Fibroblast of skin of back (primary cell): ENCODE measurements at regions not wholly inside any gene's neighbourhood (a gene's known extent, or its start where the extent isn't known, plus 50 kb on each side); places are given as distances from the start of the nearest gene placed in this dataset.

Experiments used
- DNase-seq: peaks from one replicate; pipeline ENCODE4 v3.0.0-alpha.2; 2013

DNA sequence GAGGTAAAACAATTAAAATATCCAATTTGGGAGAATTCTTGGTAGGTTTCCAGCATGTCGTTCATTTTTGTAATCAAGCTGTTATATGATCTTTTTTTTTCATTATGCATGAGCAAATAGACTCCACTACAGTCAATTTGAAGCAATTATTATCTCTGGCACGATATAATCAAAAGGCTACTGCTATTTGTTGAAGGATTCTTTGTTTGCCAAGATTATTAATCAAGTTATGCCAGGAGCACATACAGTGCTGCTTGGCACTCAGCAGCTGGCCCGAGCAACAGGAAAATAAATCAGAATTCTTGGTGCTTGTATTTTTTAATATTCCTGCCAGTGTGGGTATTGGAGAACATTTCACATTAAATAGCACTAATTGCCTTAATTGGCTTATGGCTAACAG, 279.5 kb downstream of the RND3 start:
- no peak for DNase-seq

DNA sequence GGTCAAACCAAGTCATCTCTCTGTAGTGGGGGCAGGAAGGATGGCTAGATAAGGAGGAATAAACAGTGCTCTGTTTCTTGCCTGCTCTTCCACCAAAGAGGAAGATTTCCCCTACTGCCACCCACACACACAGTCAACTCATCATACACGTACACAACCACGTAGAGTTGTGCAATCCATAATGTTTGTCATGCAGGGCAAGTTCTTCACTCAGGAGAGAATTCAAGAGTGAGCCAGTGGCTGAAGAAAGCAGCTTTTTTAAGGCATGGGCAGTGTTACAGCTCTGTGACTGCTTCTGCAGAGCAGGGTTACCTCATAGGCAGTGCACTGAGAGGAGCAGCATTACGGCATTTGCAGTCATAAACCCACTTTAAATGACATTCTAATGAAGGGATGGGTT, 283.0 kb downstream of the RND3 start:
- DNase-seq = peak; percentile 16

DNA sequence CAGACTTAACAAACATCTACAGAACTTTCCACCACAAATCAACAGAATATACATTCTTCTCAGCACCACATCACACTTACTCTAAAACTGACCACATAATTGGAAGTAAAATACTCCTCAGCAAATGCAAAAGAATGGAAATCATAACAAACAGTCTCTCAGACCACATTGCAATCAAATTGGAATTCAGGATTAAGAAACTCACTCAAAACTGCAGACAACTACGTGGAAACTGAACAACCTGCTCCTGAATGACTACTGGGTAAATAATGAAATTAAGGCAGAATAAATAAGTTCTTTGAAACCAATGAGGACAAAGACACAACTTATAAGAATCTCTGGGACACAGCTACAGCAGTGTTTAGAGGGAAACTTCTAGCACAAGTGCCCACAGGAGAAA, 292.7 kb downstream of the RND3 start:
- peak; percentile 35 for DNase-seq

- DNase-seq = no peak
Measured at GRCh38 chr2:150192701-150193100, 294.8 kb downstream of the RND3 start.

DNA sequence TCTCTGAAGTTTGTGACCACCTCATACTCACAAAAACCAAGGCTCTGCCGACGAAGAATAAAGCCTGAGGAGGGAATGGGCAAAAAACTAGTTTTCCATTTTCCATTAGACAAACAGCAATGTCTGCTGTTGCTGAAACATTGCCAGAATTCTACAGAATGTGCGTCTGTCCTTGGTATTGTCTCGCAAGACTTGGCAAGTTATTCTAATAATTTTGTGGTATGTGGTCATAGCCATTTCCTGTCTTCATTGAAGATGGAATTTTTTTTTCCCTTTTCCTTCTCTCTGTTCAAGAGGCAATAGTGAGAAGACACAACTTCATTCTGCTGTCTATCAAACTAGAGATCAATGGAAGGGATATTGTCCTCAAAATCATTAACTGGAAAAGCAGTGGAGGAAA, 296.1 kb downstream of the RND3 start:
- DNase-seq = peak; percentile 83

GRCh38 chr2:150190546-150190945, 296.9 kb downstream of the RND3 start:
- DNase-seq = no peak

GRCh38 chr2:150188800-150189199, 298.7 kb downstream of the RND3 start:
- DNase-seq = no peak

GRCh38 chr2:150188177-150188576, 299.3 kb downstream of the RND3 start:
- no peak for DNase-seq

DNA sequence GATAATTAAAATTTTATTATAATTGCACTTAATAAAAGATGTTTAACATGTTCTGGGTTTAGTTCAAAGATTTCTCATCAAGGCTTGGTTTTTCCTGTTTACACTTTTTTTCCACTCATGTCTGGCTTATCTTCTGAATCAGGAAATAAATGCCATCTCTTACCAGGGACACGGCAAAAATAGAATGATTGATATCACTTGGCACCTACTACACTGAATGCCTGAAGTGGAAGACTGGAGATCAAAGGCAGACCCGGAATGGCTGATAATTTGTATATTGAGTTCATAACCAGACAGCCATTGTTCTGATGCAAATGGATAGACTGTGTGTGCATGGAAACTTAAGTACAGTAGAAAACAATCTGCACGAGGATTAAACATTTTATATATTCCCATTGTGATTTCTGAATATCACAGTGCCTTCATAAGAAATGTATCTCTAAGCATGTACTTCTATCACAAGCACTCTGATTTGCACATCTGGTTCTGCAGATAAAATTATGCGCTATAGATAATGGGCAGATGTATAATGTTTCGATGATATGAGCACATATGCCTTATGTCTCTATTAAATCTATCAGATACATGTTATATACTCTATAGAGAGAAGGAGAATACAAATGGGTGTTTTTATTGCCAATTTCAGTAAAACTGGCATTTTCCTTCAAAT, 304.8 kb downstream of the RND3 start:
- DNase-seq = no peak

GRCh38 chr2:150178591-150178990, 308.9 kb downstream of the RND3 start:
- DNase-seq = no peak

GRCh38 chr2:150174971-150175421, 312.5 kb downstream of the RND3 start:
- DNase-seq = no peak

DNA sequence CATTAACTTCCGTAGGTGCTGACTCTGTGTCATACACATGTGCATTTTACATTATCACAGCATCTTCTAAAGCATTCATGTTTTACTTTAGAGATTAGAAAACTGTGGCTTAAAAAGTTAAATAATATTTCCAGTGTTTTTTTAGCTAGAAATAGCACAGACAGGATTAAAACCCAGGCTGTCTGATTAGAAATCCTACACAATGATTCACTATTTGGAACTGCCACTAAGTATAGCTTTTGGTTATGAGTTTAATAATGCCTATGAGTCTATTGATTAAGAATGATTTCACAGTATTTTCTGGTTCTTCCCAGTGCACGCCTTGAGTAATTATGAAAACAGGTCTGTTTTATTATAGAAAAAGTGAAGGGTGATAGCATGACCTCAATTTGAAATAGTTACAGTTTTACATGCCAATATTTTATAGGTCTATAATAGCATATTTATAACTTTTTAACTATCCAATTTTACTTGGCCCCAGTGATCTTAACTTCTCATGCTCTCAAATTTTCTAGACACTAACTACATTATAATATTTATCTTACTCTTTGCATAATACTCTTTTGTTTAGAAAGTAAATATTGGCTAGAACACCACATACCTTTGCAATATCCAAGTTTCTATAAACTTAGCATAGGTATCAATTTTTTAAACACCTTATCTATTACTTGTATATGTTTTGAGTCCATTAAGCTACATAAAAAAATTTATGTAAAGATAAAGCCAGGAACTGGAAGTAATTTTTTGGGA, 313.2 kb downstream of the RND3 start:
- peak; percentile 62 for DNase-seq

DNA sequence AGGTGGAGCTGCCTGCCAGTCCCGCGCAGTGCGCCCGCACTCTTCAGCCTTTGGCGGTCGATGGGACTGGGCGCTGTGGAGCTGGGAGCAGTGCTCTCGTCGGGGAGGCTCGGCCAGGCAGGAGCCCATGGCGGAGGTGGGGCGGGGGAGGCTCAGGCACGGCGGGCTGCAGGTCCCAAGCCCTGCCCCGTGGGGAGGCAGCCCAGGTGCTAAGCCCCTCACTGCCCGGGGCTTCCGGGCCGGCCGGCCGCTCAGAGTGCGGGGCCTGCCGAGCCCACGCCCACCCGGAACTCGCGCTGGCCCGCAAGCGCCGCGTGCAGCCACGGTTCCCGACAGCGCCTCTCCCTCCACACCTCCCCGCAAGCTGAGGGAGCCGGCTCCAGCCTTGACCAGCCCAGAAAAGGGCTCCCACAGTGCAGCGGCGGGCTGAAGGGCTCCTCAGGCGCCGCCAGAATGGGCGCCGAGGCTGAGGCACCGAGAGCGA, 316.4 kb downstream of the RND3 start:
- DNase-seq = no peak

GRCh38 chr2:150169237-150169629, 318.2 kb downstream of the RND3 start:
- DNase-seq = peak; percentile 61

GRCh38 chr2:150168595-150169236, 318.8 kb downstream of the RND3 start:
- no peak for DNase-seq

DNA sequence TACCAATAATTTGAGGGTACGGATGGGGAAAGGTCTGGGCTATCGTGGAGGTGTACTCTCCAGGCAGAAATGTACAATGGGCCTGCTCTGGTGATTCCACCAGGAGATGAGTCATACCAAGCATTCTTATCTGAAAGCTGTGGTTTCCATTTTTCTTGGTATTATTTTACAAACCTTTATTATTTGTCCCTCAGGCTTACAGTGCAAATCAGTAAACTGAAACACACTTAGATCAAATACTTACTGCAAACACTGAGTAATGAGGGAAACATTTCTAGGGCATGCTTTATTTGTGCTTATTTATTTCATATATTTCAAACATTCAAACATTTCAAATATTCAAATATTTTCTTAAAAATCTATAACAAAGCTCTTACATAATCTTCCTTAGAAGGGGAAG, 319.8 kb downstream of the RND3 start:
- peak; percentile 71 for DNase-seq

DNA sequence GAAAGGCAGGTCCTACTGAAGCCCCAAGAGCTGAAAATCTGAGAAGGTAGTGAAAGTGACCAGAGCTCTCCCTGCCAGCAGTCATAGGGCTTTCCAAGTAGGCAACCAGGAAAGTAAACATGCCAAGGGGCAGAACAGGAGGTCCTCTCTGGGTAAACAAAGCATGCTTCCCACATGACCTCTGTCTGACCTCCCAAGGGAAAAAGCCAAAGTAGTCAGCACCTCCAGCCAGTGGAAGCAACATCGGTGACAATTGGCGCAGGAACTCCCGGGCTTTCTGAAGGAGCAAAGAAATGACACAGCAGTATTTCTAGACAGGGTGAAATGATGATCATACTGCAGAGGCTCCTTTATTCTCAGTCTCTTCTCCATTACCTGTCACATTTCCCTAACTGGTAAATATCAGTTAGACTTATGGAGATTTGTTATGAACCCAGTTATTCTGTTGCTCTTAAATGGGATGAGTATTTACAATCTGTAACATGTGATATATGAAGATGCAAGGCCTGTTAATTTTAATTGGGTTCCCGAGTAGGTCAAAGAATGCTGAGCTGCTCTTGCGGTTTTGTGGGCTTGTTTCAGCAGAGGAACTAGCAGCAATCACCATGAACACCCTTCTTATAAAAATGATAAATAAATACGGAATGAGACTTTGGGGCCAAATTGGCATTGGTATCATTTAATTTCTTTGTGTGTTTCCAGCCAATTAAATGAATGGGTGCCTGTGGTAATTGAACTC, 321.0 kb downstream of the RND3 start:
- DNase-seq = no peak

DNA sequence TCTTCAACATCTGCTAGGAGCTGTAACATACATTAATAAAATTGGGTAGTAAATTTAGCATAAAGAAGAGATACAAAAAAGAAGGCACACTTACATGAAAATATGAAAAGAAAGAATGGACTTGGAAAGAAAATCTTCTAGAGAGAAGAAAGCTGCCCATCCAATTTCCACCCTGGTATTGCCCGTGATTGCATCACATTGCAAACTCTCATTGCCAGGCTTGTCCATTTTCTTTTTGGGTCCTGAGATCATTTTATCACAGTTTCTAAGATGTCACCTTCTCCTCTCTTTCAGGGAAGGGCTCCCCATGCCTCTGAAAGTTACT, 321.5 kb downstream of the RND3 start:
- peak; percentile 36 for DNase-seq

- DNase-seq = no peak
Measured at GRCh38 chr2:150165442-150165841, 322.0 kb downstream of the RND3 start.

GRCh38 chr2:150162241-150162942, 325.1 kb downstream of the RND3 start:
- no peak for DNase-seq

GRCh38 chr2:150160058-150160457, 327.4 kb downstream of the RND3 start:
- no peak for DNase-seq

GRCh38 chr2:150159300-150159699, 328.2 kb downstream of the RND3 start:
- DNase-seq = no peak
